ENCODE measurements at regions not wholly inside any gene's neighbourhood (a gene's known extent, or its start where the extent isn't known, plus 50 kb on each side); places are given as distances from the start of the nearest gene placed in this dataset.

- no peaks in the 10 kb centered on the region for H3K36me3 ChIP-seq
- no peak for TF ChIP-seq CTCF (IDR thresholded peaks at IDR 0.05; ENCODE audit: low read depth, low read length)
- H3K4me3 ChIP-seq (ENCODE audit: low read depth, low read length), result no peak overlapping the region
- no peaks in the 10 kb centered on the region for H3K27me3 ChIP-seq (ENCODE audit: insufficient read depth, low read depth, severe bottlenecking)
- no peak for DNase-seq
- H3K9me3 ChIP-seq (ENCODE audit: severe bottlenecking), result no peaks in the 10 kb centered on the region
- no peak overlapping the region for H3K27ac ChIP-seq
These were observed 94.1 kb upstream of the RFX8 start for GRCh38 chr2:101568969-101569368.

- Histone ChIP-seq H3K4me3 (ENCODE audit: low read depth, low read length) (no peak overlapping the region), H3K9me3 (ENCODE audit: severe bottlenecking) (no peaks in the 10 kb centered on the region), H3K36me3 (no peaks in the 10 kb centered on the region), H3K27me3 (ENCODE audit: insufficient read depth, low read depth, severe bottlenecking) (no peaks in the 10 kb centered on the region), H3K27ac (no peak overlapping the region)
- no peak for TF ChIP-seq CTCF (IDR thresholded peaks at IDR 0.05; ENCODE audit: low read depth, low read length)
- no peak for DNase-seq
These were observed 91.8 kb upstream of the RFX8 start for GRCh38 chr2:101566632-101567228.

- no peaks in the 10 kb centered on the region for H3K9me3 ChIP-seq (ENCODE audit: severe bottlenecking)
- no peak overlapping the region for H3K27ac ChIP-seq
- TF ChIP-seq CTCF (IDR thresholded peaks at IDR 0.05; ENCODE audit: low read depth, low read length), result no peak
- H3K27me3 ChIP-seq (ENCODE audit: insufficient read depth, low read depth, severe bottlenecking), result no peaks in the 10 kb centered on the region
- no peak for DNase-seq
- H3K36me3 ChIP-seq, result no peaks in the 10 kb centered on the region
- no peak overlapping the region for H3K4me3 ChIP-seq (ENCODE audit: low read depth, low read length)
These were observed 88.9 kb upstream of the RFX8 start for GRCh38 chr2:101563849-101564248.

GRCh38 chr2:101560780-101561315 lies 85.9 kb upstream of the RFX8 start:
- DNase-seq, result no peak
- Histone ChIP-seq H3K4me3 (ENCODE audit: low read depth, low read length) (no peak overlapping the region), H3K36me3 (no peaks in the 10 kb centered on the region), H3K9me3 (ENCODE audit: severe bottlenecking) (no peaks in the 10 kb centered on the region), H3K27ac (no peak overlapping the region), H3K27me3 (ENCODE audit: insufficient read depth, low read depth, severe bottlenecking) (no peaks in the 10 kb centered on the region)
- no peak for TF ChIP-seq CTCF (IDR thresholded peaks at IDR 0.05; ENCODE audit: low read depth, low read length)

- TF ChIP-seq CTCF (IDR thresholded peaks at IDR 0.05; ENCODE audit: low read depth, low read length), result no peak
- H3K27ac ChIP-seq, result no peak overlapping the region
- no peak overlapping the region for H3K4me3 ChIP-seq (ENCODE audit: low read depth, low read length)
- no peaks in the 10 kb centered on the region for H3K27me3 ChIP-seq (ENCODE audit: insufficient read depth, low read depth, severe bottlenecking)
- no peaks in the 10 kb centered on the region for H3K9me3 ChIP-seq (ENCODE audit: severe bottlenecking)
- no peaks in the 10 kb centered on the region for H3K36me3 ChIP-seq
- DNase-seq, result no peak
These were observed 84.6 kb upstream of the RFX8 start for GRCh38 chr2:101559551-101559950.
